Progenitor cell of endocrine pancreas (in vitro differentiated cells): ENCODE measurements at regions not wholly inside any gene's neighbourhood (a gene's known extent, or its start where the extent isn't known, plus 50 kb on each side); places are given as distances from the start of the nearest gene placed in this dataset.

Experiments
- DNase-seq: peaks from one replicate; pipeline ENCODE4 v3.0.0; 2021; ENCODE audit warnings: low spot score; ENCODE audit not compliant: unreplicated experiment
- H3K27ac Mint-ChIP-seq: 2 replicates; pipeline ENCODE4 v1.8.0; 2021; ENCODE audit warnings: mild to moderate bottlenecking, moderate library complexity, mixed read lengths
- H3K27me3 Mint-ChIP-seq: 2 replicates; pipeline ENCODE4 v1.8.0; 2021; ENCODE audit warnings: mixed read lengths
- H3K36me3 Mint-ChIP-seq: 2 replicates; pipeline ENCODE4 v1.8.0; 2022; ENCODE audit warnings: mixed read lengths; ENCODE audit not compliant: insufficient read depth
- H3K4me1 Mint-ChIP-seq: 2 replicates; pipeline ENCODE4 v1.8.0; 2021; ENCODE audit warnings: low read depth, mixed read lengths
- H3K4me3 Mint-ChIP-seq: 2 replicates; pipeline ENCODE4 v1.8.0; 2021; ENCODE audit warnings: low read depth, mild to moderate bottlenecking, moderate library complexity, mixed read lengths
- H3K9me3 Mint-ChIP-seq: 2 replicates; pipeline ENCODE4 v1.8.0; 2021; ENCODE audit warnings: low read depth, mixed read lengths
- TF ChIP-seq, protein P1 (sequence below): fragments of 200-600 bp; sonication (generic); IDR thresholded peaks from one replicate; pipeline ENCODE4 v1.5.0; 2021; ENCODE audit warnings: antibody characterized with exemption, mild to moderate bottlenecking; ENCODE audit not compliant: unreplicated experiment

DNA sequence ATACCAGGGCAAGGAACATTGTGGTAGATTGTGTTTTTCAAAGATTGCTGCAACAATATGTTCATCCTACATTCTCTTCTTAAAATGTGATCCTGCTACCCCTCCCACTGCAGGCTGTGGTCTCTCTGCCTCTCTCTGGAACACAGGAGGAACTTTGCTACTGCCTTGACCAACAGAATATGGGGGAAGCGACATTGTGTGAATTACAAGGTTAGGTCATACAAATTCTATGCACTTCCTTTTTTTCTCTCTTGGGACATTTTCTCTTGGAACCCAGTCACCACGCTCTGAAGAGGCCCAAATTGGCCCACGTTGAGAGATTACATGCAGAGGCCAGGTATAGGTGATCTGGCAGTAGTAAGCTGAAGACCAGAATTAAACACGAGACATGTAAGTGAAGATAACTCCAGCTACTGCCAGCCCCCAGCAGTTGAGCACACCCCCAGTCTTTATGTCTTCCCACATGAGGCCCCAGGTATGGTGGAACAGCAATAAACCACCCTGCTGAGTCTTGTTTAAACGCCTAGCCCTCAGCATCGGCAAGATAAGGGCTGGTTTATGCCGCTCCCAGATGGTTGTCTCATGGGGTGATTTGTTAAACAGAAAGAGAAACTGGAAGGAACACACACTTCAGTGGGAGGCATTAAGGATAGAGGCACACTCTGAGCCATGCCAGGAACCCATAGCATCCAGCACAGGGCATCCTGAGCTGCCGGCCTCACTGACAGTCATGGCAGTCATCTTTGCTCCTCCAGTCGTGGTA lies 59.9 kb downstream of the FAM43A start:
- Mint-ChIP-seq H3K27me3 (peaks cover 60% of the 10 kb centered on the region), H3K36me3 (no peaks in the 10 kb centered on the region), H3K4me1 (peaks cover 20% of the 10 kb centered on the region), H3K27ac (no peak overlapping the region), H3K9me3 (no peaks in the 10 kb centered on the region), H3K4me3 (no peak overlapping the region)
- TF ChIP-seq, protein P1, sequence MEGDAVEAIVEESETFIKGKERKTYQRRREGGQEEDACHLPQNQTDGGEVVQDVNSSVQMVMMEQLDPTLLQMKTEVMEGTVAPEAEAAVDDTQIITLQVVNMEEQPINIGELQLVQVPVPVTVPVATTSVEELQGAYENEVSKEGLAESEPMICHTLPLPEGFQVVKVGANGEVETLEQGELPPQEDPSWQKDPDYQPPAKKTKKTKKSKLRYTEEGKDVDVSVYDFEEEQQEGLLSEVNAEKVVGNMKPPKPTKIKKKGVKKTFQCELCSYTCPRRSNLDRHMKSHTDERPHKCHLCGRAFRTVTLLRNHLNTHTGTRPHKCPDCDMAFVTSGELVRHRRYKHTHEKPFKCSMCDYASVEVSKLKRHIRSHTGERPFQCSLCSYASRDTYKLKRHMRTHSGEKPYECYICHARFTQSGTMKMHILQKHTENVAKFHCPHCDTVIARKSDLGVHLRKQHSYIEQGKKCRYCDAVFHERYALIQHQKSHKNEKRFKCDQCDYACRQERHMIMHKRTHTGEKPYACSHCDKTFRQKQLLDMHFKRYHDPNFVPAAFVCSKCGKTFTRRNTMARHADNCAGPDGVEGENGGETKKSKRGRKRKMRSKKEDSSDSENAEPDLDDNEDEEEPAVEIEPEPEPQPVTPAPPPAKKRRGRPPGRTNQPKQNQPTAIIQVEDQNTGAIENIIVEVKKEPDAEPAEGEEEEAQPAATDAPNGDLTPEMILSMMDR = no peak
- DNase-seq = no peak

DNA sequence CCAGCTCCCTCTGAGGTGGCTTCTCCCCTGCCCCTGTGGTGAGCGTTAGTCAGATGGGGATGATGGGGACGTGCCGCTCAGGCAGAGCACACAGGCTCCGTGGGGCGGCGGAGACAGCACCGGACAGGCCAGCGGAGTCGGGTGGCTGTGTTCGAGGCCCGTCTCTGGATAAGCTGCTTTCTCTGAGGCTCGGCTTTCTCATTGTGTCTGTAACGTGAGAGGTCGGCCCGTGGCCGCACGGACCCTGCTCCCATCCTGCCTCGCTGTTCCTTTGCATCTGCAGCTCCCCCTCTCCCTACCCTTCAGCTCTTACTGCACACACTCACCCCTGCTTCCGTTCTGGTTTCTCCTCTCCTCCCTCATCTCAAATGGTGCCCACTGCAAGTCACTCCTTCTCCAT lies 62.5 kb downstream of the FAM43A start:
- Mint-ChIP-seq H3K27ac (no peak overlapping the region), H3K4me3 (no peak overlapping the region), H3K27me3 (peaks cover 59% of the 10 kb centered on the region), H3K9me3 (no peaks in the 10 kb centered on the region), H3K4me1 (peaks cover 15% of the 10 kb centered on the region), H3K36me3 (no peaks in the 10 kb centered on the region)
- TF ChIP-seq, protein P1 = no peak
- DNase-seq = no peak

DNA sequence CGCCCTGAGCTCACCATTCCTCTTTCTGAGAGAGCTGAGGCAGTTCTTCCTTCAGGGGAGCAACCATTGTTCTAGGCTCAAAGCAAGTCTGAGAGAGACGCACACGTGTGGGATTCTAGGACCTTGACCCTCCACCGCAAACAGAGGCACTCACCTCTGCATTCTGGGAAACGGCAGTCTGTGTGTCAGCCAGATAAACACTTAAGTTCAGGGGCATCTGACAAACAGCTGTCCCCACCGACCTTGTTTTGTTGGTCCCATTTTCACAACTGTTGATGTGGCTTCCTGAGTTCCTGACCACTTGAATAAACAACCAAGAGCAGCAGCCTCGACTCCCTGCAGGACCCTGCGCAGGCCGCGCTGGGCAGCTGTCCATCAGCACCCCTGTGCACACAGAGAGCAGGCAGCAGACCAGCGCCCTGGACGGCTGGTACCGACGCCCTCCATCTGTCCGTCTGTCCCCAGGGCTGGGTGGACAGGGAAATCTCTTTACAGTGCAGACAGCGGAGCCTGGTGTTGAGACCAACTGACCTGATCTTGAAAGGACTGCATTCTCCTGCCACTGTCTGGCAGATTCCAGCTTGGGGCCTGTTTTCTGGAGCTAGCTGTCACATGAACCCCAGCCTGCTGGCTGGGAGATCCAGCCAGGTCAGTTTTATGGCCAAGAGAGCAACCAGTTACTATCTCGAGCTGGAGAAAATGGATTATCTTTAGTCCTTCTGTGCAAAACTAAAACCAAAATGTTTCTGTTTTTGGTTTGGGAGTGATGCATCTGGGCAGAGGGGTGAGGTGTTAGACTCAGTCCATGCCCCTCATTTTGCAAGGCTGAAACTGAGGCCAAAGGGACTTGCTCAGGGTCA lies 64.2 kb downstream of the FAM43A start:
- no peak for DNase-seq
- Mint-ChIP-seq H3K9me3 (no peaks in the 10 kb centered on the region), H3K4me1 (peaks cover 15% of the 10 kb centered on the region), H3K27me3 (peaks cover 54% of the 10 kb centered on the region), H3K36me3 (no peaks in the 10 kb centered on the region), H3K27ac (no peak overlapping the region), H3K4me3 (no peak overlapping the region)
- TF ChIP-seq, protein P1 = no peak

DNA sequence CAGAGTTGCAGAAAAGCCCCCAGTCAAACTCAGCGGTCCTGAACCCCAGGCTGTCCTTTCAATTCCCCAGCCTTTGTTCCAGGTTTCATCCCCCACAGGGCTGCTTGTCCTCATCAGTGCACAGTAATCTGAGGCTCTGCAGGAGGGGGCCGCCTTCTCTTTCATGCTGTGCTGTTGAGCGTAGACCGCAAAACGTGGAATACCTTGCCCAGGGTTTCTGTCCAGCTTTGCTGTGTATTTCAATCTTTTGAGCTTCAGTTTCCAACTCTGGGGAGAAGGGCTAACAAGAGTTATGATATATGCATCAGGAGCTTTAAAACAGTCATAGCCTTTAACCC lies 64.8 kb downstream of the FAM43A start:
- Mint-ChIP-seq H3K36me3 (no peaks in the 10 kb centered on the region), H3K27me3 (peaks cover 49% of the 10 kb centered on the region), H3K9me3 (no peaks in the 10 kb centered on the region), H3K27ac (no peak overlapping the region), H3K4me1 (peaks cover 15% of the 10 kb centered on the region), H3K4me3 (no peak overlapping the region)
- no peak for DNase-seq
- TF ChIP-seq, protein P1 = no peak

DNA sequence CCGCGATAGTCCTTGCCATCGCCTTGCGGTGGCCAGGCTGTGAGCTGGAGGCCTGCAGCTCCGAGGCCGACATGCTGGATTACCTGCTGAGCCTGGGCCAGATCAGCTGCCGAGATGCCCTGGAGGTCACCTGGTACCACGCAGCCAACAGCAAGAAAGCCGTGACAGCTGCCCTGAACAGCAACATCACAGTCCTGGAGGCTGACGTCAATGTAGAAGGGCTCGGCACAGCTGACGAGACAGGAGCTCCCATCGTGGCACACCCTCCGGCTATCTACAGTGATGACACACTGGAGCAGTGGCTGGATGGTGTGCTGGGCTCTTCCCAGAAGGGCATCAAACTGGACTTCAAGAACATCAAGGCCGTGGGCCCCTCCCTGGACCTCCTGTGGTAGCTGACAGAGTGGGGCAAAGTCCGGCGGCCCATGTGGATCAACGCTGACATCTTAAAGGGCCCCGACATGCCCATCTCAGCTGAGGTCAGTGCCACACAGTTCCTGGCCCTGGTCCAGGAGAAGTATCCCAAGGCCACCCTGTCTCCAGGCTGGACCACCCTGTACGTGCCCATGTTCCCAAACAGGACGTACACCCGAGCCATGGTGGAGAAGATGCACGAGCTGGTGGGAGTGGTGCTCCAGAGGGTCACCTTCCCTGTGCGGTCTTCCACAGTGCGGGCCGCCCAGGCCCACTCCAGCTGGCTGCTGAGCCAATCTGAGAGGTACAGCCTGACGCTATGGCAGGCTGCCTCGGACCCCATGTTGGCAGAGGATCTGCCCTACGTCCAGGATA lies 70.2 kb downstream of the FAM43A start:
- DNase-seq = no peak
- no peaks in the 10 kb centered on the region for H3K4me1 Mint-ChIP-seq
- no peak overlapping the region for H3K4me3 Mint-ChIP-seq
- no peak overlapping the region for H3K27ac Mint-ChIP-seq
- H3K27me3 Mint-ChIP-seq = peaks cover 19% of the 10 kb centered on the region
- H3K36me3 Mint-ChIP-seq = no peaks in the 10 kb centered on the region
- no peaks in the 10 kb centered on the region for H3K9me3 Mint-ChIP-seq
- TF ChIP-seq, protein P1 = no peak
